ENCODE measurements at regions not wholly inside any gene's neighbourhood (a gene's known extent, or its start where the extent isn't known, plus 50 kb on each side); places are given as distances from the start of the nearest gene placed in this dataset.
"Not testable (repeated sequence)": the region's sequence is repeated elsewhere in the genome, so short reads cannot be mapped to it uniquely, and the experiment has no call there.

DNA sequence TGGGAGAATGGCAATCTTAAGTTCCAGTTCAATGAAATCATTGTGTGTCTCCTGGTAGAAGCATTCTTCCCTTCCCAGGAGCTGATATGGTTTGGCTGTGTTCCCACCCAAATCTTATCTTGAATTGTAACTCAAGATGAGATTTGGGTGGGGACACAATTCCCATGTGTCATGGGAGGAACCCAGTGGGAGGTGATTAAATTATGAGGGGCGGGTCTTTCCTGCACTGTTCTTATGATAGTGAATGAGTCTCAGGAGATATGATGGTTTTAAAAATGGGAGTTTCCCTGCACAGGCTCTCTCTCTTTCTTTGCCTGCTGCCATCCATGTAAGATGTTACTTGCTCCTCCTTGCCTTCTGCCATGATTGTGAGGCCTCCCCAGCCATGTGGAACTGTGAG is 108.3 kb upstream of the RUNX1 start:
- DNase-seq = not testable (repeated sequence)

DNA sequence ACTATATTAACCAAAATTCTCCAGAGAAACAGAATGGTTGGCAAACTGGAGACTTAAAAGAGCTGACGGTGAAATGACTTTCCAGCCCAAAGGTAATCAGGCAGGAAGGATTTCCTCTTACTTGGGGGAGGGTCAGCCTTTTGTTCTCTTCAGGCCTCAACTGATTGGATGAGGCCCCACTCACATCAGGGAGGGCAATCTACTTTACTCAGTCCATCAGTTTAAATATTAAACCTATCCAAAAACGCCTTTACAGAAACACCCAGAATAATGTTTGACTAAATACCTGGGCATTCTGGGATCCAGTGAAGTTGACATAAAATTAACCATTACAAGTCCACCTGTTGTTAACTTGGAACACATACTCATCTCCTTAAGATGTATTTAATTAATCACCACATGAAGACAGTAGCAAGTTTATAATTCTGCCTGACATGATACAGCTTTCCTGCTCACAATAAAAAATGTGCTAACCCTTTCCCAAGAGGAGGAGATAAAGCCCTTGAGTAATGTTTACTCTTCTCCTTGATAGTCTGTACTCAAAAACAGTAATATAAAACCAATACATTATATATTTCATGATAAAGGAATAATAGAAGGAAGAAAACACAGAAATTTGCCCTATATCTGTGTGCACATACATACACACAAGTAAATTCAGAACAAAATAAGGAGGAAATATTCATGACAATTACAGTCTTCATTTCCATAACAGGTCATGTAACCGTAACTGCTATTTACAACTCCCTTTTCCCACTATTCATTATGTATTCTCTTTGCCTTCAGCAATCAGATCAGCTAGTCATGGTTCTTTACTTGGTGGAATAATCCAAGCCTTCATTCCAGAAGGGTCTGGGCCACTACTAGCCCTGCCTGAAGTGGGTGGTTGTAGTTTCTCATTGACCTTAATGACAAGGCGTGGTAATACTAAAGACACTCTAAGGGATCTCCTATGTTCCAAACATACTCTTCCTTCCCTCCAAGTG is 107.5 kb upstream of the RUNX1 start:
- DNase-seq = no peak

DNA sequence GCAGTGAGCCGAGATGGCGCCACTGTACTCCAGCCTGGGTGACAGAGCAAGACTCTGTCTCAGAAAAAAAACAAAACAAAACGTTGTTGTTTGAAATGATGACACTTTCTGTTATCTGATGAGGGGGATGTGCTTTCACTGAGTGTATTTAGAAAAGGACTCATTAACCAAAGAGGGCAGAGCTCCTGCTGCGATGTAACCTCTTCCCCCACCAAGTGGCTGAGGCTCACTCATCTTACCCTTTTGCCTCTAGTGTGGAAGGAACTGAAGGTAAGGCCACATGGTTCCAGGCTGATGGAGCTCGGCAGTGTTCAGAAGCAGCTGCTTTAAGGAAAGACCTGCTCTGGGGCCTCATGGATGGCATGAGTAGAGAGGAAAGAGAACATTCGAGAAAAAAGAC is 105.7 kb upstream of the RUNX1 start:
- DNase-seq = no peak

DNA sequence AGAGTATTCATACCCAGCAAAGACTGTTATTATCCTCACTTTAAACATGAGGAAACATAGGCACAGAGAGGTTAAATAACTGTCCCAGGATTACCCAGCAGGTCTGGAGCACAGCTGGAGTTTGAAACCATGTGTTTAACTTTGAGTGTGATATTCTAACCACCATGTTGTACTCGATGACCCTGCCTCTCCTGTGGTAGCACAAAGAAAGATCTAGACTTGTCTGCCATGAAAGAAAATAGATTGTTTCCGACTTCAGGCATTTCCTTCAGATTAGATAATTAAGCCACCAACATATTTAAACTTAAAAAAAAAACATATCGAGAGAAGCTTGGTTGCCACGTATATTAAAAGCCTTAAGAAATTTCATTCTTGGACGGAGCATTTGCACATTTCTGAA is 104.6 kb upstream of the RUNX1 start:
- no peak for DNase-seq

DNA sequence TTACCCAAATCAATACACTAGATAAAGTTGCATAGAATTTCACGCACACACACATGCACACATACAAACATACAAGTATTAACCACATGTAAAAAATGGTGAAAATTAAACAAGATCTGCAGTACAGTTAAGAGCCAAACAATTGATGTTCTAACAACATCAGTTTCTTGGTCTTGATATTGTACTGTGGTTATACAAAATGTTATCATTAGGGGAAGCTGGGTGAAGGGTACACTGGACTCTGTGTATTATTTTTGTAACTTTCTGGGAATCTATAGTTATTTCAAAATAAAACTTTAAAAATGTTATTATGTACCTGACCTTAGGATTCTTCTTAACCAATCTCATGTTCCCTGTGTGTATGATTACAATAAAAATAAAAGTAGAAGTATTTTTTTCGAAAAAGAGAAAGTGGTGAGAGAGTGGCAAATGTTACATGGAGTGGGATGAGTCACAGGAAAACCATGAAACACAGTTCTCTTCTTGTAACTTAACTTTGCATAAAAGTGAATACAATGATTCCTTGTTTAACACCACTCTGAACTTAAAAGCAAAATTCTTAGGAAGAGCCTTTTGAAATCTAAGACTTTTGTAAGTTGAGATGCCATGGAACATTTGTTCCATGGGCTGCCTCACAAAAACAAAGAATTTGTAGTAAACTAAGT is 101.6 kb upstream of the RUNX1 start:
- no peak for DNase-seq

DNA sequence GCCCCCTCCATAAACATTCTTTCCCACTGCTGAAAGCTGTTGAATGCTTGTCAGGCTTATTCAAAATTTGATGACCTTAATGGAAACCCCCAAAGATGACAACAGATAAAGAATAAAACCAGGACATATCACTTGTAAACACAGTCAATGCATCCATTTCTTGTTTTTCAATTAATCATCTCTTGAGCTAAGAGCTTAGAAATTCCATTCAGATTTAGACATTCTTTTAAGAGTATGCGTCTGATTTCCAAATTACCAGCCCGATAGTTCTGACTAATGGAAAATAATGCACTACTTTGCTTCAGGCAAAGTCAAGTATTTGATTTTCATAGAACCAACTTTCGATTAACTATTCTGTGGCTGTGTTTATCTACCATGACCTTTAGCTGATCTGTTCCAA is 100.6 kb upstream of the RUNX1 start:
- DNase-seq = no peak

DNA sequence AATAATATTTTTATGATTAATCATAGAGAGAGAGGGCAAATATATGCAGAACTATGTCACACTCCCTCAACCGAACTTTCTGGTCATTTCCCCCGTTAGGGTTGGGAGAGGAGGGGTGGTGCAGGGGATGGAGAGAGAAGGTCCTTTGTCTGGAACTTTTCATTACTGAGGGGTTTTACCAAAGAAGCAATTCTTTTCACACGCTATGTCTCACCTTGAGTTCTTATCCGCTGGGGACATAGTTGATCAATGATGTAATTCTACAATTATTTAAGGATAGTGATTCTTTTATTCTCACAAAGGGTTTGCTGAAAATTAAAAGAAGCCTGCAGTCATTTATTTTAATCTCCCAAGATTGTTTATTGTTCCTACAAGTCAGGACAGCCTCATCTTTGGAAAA is 98.3 kb upstream of the RUNX1 start:
- DNase-seq = no peak

DNA sequence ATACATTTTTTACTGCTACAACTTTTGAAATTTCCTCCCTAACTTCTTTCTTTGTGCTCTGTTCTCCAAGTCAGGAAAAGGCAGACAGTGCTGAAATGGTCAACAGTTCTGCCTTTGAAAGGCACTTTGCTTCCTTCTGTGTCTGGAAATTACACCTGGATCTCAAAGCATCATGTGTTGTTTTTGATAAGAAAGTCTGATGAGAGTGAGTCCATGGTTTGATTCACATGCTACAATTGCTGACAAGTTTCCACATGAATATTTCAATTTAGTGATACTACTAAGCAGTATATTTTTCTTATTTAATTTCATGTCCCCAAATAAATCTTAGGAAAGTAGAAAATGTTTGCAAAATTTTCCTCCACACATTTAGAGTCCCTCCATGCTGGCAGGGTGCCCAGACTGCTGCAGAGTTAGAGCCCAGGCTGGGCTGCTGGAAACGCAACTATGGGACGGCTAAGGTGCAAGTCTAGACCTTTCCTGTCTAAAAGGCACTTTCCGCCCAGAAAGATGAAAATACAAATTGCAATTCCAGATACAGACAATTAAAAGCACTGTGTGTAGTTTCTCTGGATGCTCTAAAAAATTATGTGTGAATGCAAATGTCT is 96.6 kb upstream of the RUNX1 start:
- DNase-seq = peak; percentile 63

DNA sequence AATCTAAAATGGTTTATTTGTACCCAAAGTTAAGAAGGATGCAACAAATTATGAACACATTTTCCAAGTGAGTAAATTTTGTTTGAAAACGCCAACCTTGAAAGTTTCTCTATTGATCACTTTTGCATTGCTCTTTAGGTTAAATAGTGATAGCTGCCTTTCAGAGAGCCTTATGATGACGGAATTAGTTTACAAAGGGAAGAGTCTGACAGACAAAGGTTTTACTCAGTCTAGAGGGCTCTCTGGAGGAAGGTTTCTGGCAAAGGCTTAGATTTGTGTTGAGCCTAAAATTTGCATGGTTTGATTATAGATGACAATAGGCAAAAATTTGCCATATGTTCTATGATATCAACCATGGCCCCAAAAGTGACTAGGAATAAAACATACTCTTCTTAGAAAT is 95.9 kb upstream of the RUNX1 start:
- DNase-seq = no peak

DNA sequence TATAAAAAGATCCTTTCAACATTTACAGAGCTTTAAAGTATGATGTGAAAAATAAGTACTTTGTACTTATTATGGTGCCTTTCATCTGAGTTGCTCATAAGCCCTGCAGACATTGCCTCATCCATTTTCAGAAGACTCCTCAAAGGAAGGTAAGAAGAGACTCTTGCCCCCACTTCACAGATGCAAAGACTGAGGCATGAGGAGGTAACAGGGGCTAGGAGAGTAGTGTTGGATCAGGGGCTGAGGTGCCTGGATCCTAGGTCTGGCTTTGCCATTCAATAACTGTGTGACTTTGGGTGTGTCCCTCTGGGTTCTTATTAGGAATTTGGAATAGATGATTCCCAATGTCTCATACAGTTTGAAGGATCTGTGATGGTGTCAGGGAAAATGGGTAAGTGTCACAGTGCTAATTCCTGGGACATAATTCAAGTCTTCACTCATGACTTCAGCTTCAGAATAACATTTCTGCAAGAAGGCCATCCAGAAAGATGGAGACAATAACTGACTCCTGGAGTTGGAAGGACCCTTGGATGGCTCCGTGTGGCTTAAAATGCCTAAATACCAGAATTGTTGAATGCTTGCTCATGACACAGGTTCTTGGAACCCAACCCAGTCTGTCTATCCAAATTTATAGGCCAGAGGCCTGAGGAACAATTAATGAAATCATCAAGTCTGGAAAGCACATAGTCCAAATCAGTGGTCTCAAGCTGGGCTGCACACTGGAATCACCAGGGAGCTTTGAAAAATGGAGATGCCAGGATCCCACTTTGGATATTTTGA is 93.1 kb upstream of the RUNX1 start:
- no peak for DNase-seq

DNA sequence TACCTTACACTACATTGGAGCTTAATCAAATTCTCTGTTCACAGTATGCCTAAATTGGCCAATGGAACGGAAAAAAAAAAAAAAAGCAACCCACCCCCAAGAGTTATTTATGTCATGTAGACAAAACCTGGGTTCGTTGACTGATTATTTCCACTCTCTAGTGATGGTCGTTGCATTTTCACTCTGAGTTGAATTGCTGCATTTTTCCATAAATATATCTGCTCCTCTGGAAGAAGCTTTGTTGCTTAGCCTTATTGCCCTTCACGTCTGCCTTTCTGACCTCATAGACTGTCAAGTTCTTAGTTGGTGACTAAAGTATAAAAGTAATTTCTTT is 90.2 kb upstream of the RUNX1 start:
- DNase-seq = no peak

DNA sequence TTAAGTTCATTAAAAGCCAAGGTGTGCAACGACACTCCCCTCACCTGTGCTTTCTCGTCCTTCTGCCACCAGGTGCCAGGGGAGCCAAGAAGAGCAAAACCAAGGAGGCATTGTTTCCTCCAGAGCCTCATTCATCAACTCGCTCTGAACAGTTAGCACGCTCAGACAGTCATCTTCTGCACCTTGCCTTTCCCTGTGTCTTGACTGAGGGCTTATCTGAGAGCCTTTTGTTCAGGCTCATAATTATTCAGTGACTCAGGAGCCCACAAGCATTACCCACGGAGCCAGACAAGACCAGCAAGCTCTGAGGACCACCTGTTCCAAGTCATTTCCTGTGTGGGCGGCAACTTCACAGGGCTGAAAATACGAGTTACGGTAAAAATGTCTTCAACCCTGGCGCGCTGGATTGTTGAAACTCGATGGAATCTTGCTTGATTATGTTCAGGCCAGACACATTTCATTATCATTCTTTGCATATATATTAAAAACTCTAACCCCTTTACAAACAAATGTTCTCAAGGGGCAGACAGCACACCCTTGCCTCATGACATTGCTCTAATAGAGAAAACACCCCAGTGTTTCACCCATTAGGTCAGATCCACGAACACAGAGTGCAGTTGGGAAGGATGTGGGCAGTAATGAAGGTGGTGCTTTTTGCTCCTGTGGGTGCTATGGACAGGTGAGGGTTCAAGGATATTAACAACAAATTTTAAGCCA is 89.7 kb upstream of the RUNX1 start:
- DNase-seq = peak; percentile 50

DNA sequence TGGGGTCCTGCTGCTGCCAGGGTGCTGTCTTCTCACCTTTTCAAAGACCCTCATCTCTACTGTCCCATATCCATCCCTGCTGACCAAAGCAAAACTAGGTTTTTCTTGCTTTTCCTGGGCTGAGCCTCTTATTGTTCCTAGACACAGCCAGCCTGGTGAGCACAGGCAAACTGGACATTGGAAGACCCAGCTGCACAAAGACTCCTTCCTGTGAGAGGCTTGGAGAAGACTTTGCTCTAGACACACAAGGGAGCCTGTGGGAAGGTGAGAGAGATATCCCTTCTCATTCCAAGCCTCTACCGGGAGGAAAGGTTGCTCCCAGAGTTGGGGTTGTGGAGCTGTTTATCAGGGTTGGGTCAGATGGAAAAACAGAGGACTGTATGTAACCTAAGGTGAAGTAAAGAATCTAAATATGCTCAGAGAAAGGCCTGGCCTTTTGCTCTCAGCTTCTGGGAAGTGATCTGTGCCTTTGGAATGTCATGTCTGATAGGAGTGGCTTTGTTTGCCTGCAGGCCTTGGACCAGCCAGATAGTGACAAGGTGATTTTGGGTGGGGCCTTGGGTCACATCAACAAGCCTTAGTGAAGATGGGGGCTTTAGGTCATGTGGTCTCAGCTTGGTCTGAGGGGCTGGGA is 87.6 kb upstream of the RUNX1 start:
- no peak for DNase-seq

DNA sequence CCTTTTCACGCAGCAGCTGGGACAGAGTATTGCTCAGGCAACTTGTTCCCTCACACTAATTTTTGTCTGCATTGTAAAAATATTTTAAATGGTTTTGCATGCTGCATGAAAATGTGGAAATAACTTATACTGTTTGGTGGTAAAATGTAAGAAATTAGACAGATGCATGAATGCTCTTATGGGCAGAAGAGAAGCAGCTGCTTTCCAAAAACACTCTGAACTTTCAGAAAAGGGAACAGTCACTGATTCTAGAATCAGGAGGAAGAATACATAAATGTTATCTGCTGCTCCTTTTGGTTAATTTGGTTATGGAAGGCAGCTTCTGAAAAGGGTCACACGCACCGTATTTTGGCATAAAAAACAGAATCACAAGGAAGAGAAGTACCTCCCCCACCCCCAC is 87.0 kb upstream of the RUNX1 start:
- peak; percentile 34 for DNase-seq

DNA sequence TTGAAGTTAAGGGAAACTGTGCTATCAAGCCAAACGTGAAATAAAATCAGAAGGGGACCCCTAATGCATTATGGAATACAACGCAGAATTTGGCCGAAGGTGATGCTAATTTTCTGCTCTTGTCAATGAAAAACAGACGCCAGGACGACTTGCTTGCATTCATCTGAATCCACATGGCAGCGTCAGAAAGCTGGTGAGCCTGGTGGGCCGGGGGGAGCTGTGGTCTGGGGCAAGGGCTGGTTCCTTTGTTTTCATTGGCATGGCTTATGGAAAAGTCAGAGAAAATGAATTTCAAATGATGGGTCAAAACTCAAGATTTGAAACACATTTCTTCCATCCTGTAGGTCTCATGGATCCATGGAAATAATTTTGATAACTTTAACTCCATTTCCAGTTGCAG is 86.4 kb upstream of the RUNX1 start:
- DNase-seq = peak; percentile 25

DNA sequence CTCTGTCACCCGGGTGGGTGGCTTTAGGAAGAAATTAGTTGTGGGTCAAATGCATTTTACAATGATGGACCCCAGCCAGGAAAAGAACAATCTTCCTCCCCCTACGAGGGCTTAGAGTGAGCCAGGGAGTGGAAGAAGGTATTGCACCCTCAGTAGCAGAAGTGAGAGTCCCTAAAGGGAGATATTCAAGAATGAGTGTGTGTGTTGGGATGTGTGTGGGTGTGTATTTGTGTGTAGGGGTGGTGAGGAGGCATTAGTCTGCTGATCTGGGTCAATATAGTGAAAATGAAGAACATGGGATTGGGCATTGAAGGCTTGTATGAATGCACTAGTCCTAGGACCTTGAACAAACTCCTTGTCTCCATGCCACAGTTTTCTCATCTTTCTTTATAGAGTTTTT is 85.2 kb upstream of the RUNX1 start:
- DNase-seq = no peak

DNA sequence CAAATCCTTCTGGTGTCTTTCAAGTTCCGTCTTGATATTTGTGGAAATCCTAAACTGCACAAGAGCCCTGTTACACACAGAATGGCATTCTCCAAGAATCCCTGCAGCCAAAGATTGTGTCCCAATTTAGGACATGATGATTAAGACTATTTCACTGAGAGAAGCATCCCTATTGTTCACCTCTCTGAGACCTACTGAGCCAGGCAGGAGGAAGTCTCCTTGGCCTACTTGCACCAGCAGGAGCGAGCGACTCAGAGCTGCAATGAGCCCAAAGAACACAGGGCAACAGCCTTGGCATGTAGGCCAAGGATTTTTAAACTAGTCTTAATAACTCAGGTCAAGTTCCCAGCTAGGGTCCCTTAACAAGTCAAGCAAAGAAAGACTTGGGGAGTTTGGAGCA is 79.4 kb upstream of the RUNX1 start:
- DNase-seq = no peak

DNA sequence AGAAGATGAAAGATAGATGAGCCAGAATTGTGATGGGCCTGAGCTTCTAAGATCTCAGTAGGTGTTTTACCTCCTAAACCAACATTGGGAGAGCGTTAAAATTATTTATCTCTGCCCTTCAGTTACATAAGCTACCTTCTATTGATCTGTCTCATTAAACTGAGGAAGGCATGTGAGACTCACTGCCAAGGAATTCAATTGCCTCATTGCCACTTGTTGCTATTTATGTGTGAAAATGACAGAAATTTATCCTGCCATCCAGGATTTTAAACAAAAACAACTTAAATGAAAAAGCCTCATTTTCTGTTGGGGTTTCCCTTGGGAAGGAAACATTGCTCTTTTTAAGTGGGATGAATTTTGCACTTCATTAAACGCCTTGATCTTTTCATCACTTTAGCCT is 78.7 kb upstream of the RUNX1 start:
- no peak for DNase-seq

DNA sequence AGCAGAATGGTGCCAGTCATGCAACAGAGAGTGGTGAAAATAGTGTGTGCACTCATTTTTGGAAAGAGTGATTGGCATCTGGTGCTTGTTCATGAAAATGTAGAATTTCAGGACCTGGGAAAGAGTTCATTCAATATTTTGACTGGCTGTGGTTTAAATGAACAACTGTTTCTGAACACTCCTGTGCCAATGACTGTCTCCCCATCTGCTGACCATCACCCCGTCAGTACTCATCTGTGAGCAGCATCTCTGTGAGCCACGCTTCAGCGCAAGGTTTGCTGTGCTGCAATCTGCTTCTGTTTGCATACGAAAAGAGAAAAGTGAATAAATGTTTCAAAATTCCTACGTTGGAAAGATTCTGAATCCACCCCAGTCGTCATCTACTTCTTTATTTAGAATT is 77.9 kb upstream of the RUNX1 start:
- no peak for DNase-seq

DNA sequence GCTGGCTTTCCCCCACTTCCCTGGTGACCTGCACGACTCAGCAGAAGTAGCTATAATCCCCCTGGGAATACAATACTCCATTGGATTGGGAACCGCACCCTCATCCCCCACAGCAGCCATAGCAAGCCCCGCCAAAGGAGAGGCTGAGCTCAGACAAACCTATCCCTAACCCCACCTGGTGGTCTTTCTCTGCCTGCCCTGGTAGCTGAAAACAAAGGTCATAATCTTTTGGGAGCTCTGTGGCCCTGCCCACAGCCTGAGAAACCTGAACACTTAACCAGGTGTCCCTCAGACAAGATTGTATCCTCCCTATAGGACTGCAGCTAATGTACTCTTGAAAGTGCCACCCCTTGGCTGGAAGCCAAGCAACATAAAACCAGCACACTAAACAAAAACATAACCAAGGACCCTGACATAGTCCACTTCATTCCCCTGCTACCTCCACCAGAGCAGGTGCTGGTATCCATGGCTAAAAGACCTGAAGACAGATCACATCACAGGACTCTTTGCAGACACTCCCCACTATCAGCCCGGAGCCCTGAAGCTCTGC is 71.6 kb upstream of the RUNX1 start:
- no peak for DNase-seq

DNA sequence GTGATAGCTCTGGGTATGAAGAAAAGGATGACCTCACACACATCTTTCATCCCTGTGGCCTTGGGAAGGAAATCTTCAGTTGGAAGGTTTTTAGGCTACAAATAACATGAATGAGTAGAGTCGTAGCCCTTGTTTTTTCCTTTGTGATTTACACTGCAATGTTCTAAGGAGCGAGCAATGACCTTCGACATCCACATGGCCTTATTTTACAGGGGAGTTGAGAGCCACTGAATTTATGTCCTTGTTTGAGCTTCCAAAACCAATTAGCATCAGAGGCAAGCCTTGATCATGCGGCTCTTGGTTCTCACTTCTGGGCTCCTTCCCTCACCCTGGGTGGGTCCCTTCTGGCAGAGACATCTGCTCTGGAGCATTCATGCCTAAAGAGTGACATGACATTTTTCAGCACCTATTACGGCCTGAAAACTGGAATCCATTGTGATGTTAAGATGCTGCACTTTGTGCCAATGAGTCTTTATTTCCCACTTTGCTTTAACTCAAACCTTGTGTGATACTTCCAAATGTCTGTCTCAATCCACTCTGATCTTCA is 70.5 kb upstream of the RUNX1 start:
- no peak for DNase-seq
